PC-9 (cell line): ENCODE measurements at regions not wholly inside any gene's neighbourhood (a gene's known extent, or its start where the extent isn't known, plus 50 kb on each side); places are given as distances from the start of the nearest gene placed in this dataset.

Experiments
- BruUV-seq: library from RNA; stranded (reverse); fragments of 400-500 nt; replicated peaks from 2 replicates; lab custom pipeline; 2021; lab: Mats Ljungman, UMichigan
- CTCF ChIA-PET: fragments of 300-600 bp; sonication (Branson Sonifier 250); formaldehyde crosslinking; loops from one replicate; lab custom pipeline; 2022; ENCODE audit warnings: antibody characterized with exemption; lab: Charles Lee
- POLR2A ChIA-PET: fragments of 300-600 bp; sonication (Branson Sonifier 250); formaldehyde crosslinking; loops from one replicate; lab custom pipeline; 2022; ENCODE audit warnings: antibody characterized with exemption; ENCODE audit not compliant: unreplicated experiment; lab: Charles Lee
- DNase-seq, 2 experiments: peaks; one replicate each; pipeline versions ENCODE4 v3.0.0 to v3.0.0-alpha.2; 2015 to 2022; ENCODE audit warnings: mixed read lengths in 1 of 2
- H2AFZ ChIP-seq: fragments of 200-600 bp; sonication (generic); 2 replicates; pipeline ENCODE4 v1.8.1; 2017; ENCODE audit warnings: antibody characterized with exemption
- H3F3A ChIP-seq: fragments of 200-600 bp; sonication (generic); 2 replicates; pipeline ENCODE4 v1.8.1; 2017; ENCODE audit warnings: antibody characterized with exemption, mild to moderate bottlenecking, low read depth; ENCODE audit not compliant: insufficient read depth
- H3K27ac ChIP-seq: fragments of 200-600 bp; sonication (generic); 2 replicates; pipeline ENCODE4 v1.6.1; 2016; ENCODE audit warnings: mixed run types
- H3K27me3 ChIP-seq: fragments of 200-600 bp; sonication (generic); 2 replicates; pipeline ENCODE4 v1.6.1; 2016; ENCODE audit warnings: low read depth, mixed run types; ENCODE audit not compliant: insufficient read depth
- H3K36me3 ChIP-seq: fragments of 200-600 bp; sonication (generic); 2 replicates; pipeline ENCODE4 v1.6.1; 2016; ENCODE audit warnings: low read depth, mixed run types
- H3K4me1 ChIP-seq: fragments of 200-600 bp; sonication (generic); replicated peaks from 2 replicates; pipeline ENCODE4 v1.6.1; 2016; ENCODE audit warnings: mixed run types; ENCODE audit not compliant: insufficient read depth
- H3K4me2 ChIP-seq: fragments of 200-600 bp; sonication (generic); 2 replicates; pipeline ENCODE4 v1.6.1; 2017; ENCODE audit warnings: mixed run types
- H3K4me3 ChIP-seq: fragments of 200-600 bp; sonication (generic); 2 replicates; pipeline ENCODE4 v1.6.1; 2016; ENCODE audit warnings: mixed run types
- H3K79me2 ChIP-seq: fragments of 200-600 bp; sonication (generic); 2 replicates; pipeline ENCODE4 v1.6.1; 2017; ENCODE audit warnings: low read depth, mixed run types
- H3K9me2 ChIP-seq: fragments of 200-600 bp; sonication (generic); 2 replicates; pipeline ENCODE4 v1.8.1; 2017; ENCODE audit warnings: mild to moderate bottlenecking; ENCODE audit not compliant: insufficient read depth
- H3K9me3 ChIP-seq: fragments of 200-600 bp; sonication (generic); 2 replicates; pipeline ENCODE4 v1.8.1; 2016; ENCODE audit warnings: low read depth; ENCODE audit not compliant: insufficient read depth
- H4K20me1 ChIP-seq: fragments of 200-600 bp; sonication (generic); 2 replicates; pipeline ENCODE4 v1.8.1; 2017; ENCODE audit not compliant: insufficient read depth
- CTCF ChIP-seq: fragments of 200-600 bp; sonication (generic); conservative IDR thresholded peaks from 2 replicates; pipeline ENCODE4 v1.6.1; 2017; ENCODE audit warnings: mixed run types, antibody characterized with exemption, mild to moderate bottlenecking, moderate library complexity
- EZH2 ChIP-seq: fragments of 200-600 bp; sonication (generic); IDR thresholded peaks from 2 replicates; pipeline ENCODE4 v1.8.0; 2017; ENCODE audit warnings: antibody characterized with exemption, low read depth
- intact Hi-C: fragments of 100-400 bp; cut with micrococcal nuclease; formaldehyde crosslinking; loops from one replicate; pipeline ENCODE4 v1.10.0; 2022; ENCODE audit not compliant: unreplicated experiment

DNA sequence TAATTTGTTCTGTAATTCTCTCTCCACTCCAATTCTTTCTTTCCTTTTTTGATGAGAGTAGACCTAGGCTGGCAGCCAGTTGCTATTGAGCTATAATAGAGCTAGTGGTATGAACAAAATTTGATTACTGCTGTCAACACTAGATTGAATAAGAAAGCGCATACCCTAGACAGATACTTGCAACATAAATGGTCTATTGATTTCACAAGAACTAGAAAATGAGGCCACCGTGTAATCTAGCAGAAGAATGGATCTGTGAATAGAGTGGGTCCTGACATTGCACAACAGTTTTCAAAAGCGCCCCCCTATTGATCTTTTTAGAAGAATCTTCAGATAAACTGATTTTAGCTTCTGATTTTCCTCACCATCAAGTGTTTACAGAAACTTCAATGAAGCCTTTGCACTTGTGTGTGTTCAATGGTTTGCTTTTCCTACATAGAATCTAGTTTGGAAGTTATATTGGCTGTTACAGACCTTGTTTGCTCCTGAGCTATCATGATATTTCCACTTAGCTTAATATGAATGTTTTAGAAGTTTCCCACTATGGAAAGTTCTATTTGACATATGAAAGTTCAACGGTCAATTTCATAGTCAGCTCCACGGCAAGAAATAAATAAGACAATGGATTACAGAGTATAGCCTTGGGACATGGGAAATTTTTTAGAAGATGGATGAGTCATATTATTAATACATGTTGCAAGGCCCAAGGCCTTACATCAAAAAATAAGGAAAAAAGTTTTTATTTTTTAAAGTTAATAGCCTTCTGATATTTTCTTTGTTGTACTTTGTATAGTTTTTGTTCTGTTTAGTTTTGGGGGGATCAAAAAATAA is 55.6 kb downstream of the UTRN start:
- Histone ChIP-seq H3K79me2 (peaks cover 68% of the 10 kb centered on the region), H4K20me1 (no peaks in the 10 kb centered on the region), H3K36me3 (no peaks in the 10 kb centered on the region), H3K27ac (peak overlapping the region; percentile 48), H3K4me1 (peaks cover 36% of the 10 kb centered on the region), H3K4me3 (no peak overlapping the region), H3K27me3 (no peaks in the 10 kb centered on the region), H3K9me3 (no peaks in the 10 kb centered on the region), H3K9me2 (no peaks in the 10 kb centered on the region), H3F3A (peaks cover 12% of the 10 kb centered on the region; the same call in 1 of the 2 replicates), H2AFZ (no peak overlapping the region), H3K4me2 (peak overlapping the region; percentile 34)
- POLR2A ChIA-PET = no interaction called here
- DNase-seq = peak in 1 of 2 experiments; percentile 64
- TF ChIP-seq EZH2 = no peak
- no peak for TF ChIP-seq CTCF
- CTCF ChIA-PET = no interaction called here
- intact Hi-C loops = no loop called here
- no TSS peak for BruUV-seq

DNA sequence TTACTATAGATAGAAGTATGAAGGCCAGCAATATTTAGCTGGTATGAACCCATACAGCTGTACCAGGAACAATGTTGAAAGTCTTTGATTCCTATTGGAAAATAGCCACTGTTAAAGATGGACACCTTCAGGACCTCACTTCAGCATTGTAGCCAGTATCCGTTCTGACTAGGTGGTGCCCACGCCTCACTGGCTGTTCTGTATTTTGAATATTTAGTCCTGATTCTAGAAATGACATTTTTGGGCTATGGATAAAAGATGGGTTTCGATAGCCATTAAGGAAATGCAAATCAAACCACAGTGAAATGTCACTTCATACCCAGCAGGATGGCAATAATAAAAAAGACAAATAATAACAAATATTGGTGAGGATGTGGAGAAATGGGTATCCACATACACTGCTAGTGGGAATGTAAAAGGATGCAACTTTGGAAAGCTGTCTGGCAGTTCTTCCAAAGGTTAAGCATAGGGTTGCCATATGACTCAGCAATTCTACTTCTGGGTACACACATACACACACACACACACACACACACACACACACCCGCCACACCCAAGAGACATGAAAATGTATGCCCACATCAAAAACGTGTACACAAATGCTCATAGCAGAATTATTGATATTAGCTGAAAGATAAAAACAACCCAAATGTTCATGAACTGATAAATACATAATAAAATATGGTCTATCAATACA is 56.8 kb downstream of the UTRN start:
- intact Hi-C loops = no loop called here
- Histone ChIP-seq H3K9me2 (no peaks in the 10 kb centered on the region), H3K4me3 (no peak overlapping the region), H3F3A (peaks cover 21% of the 10 kb centered on the region; the same call in 1 of the 2 replicates), H3K4me1 (peaks cover 46% of the 10 kb centered on the region), H3K36me3 (no peaks in the 10 kb centered on the region), H3K9me3 (no peaks in the 10 kb centered on the region), H3K79me2 (peaks cover 65% of the 10 kb centered on the region), H3K27ac (peak overlapping the region; percentile 48), H3K4me2 (peak overlapping the region; percentile 34; the same call in 1 of the 2 replicates), H2AFZ (no peak overlapping the region), H3K27me3 (no peaks in the 10 kb centered on the region), H4K20me1 (no peaks in the 10 kb centered on the region)
- ChIA-PET CTCF (no interaction called here), POLR2A (interaction anchor here (0.5 kb wide), 1 partner anchor 55 kb away, joined by 20 read pairs; no protein-coding TSS in a partner anchor)
- DNase-seq = no peak
- TF ChIP-seq EZH2 = no peak
- TF ChIP-seq CTCF = no peak
- BruUV-seq = no TSS peak

- Histone ChIP-seq H4K20me1 (no peaks in the 10 kb centered on the region), H3K4me3 (no peak overlapping the region), H3K36me3 (no peaks in the 10 kb centered on the region), H2AFZ (no peak overlapping the region), H3K27me3 (no peaks in the 10 kb centered on the region), H3K4me2 (no peak overlapping the region), H3K27ac (0 out of 2 replicates have a peak overlapping the region, but pooled peaks have one; percentile 13), H3K9me3 (no peaks in the 10 kb centered on the region), H3K9me2 (no peaks in the 10 kb centered on the region), H3F3A (peaks cover 27% of the 10 kb centered on the region; the same call in 1 of the 2 replicates), H3K4me1 (peaks cover 53% of the 10 kb centered on the region), H3K79me2 (peaks cover 67% of the 10 kb centered on the region)
- ChIA-PET CTCF (interaction anchor here (0.6 kb wide), 1 partner anchor 31 kb away, joined by 10 read pairs; no protein-coding TSS in a partner anchor), POLR2A (interaction anchor here (0.6 kb wide), 1 partner anchor 990 kb away, joined by 8 read pairs; no protein-coding TSS in a partner anchor)
- no peak for DNase-seq
- no TSS peak for BruUV-seq
- intact Hi-C loops = no loop called here
- TF ChIP-seq CTCF (no peak), EZH2 (no peak)
These were observed 58.7 kb downstream of the UTRN start for GRCh38 chr6:144343701-144344428.
